HEK293 (cell line): ENCODE measurements at regions not wholly inside any gene's neighbourhood (a gene's known extent, or its start where the extent isn't known, plus 50 kb on each side); places are given as distances from the start of the nearest gene placed in this dataset.

Source experiments
- CTCF ChIP-seq: fragments of 450-650 bp; formaldehyde crosslinking; IDR thresholded peaks from 2 replicates; pipeline ENCODE4 v1.5.1; 2016; ENCODE audit warnings: missing biosample characterization, missing genetic modification characterization
- GLI4 ChIP-seq: fragments of 450-650 bp; formaldehyde crosslinking; IDR thresholded peaks from 2 replicates; pipeline ENCODE4 v1.5.1; 2016; ENCODE audit warnings: missing biosample characterization, missing genetic modification characterization
- HOXD13 ChIP-seq: sonication (generic); formaldehyde crosslinking; IDR thresholded peaks from 2 replicates; pipeline ENCODE4 v1.8.0; 2022; ENCODE audit warnings: missing genetic modification reagents, borderline replicate concordance
- KLF17 ChIP-seq: fragments of 450-650 bp; formaldehyde crosslinking; IDR thresholded peaks from 2 replicates; pipeline ENCODE4 v1.5.1; 2016; ENCODE audit warnings: missing biosample characterization, missing genetic modification characterization
- YY1 ChIP-seq: fragments of 450-650 bp; formaldehyde crosslinking; IDR thresholded peaks from 2 replicates; pipeline ENCODE4 v1.5.1; 2018; ENCODE audit warnings: missing biosample characterization, missing genetic modification characterization
- ZNF10 ChIP-seq: fragments of 450-650 bp; formaldehyde crosslinking; IDR thresholded peaks from 2 replicates; pipeline ENCODE4 v1.5.1; 2017; ENCODE audit warnings: missing biosample characterization, missing genetic modification characterization
- ZNF24 ChIP-seq: fragments of 450-650 bp; formaldehyde crosslinking; IDR thresholded peaks from 2 replicates; pipeline ENCODE4 v1.5.1; 2016; ENCODE audit warnings: missing biosample characterization, missing genetic modification characterization
- ZNF274 ChIP-seq, 2 experiments: fragments of 200-500 bp in 1 of 2; fragments of 450-650 bp in 1 of 2; sonication (Bioruptor generic) in 1 of 2; formaldehyde crosslinking in 1 of 2; IDR thresholded peaks; 2 replicates each; pipeline versions ENCODE4 v1.5.1 to v1.6.1; 2014 to 2016; ENCODE audit warnings: borderline replicate concordance in 1 of 2, inconsistent platforms in 1 of 2, low read length in 1 of 2, missing biosample characterization in 1 of 2, missing genetic modification characterization in 1 of 2
- ZNF280D ChIP-seq: fragments of 450-650 bp; formaldehyde crosslinking; IDR thresholded peaks from 2 replicates; pipeline ENCODE4 v1.5.1; 2016; ENCODE audit warnings: missing biosample characterization, missing genetic modification characterization
- ZNF449 ChIP-seq: fragments of 450-650 bp; formaldehyde crosslinking; IDR thresholded peaks from 2 replicates; pipeline ENCODE4 v1.5.1; 2017; ENCODE audit warnings: missing biosample characterization, mild to moderate bottlenecking, missing genetic modification characterization, moderate library complexity
- ZNF792 ChIP-seq: fragments of 450-650 bp; formaldehyde crosslinking; IDR thresholded peaks from 2 replicates; pipeline ENCODE4 v1.5.1; 2016; ENCODE audit warnings: missing biosample characterization, missing genetic modification characterization

- TF ChIP-seq KLF17 (no peak), CTCF (tag by site-specific recombination) (no peak), GLI4 (no peak), HOXD13 (CRISPR knock-in tag) (no peak), ZNF10 (tag by site-specific recombination) (no peak), ZNF24 (tag by site-specific recombination) (no peak), ZNF280D (tag by site-specific recombination) (no peak), ZNF274 (IDR thresholded peaks at IDR 0.05; ENCODE audit: low read length) (no peak), ZNF274 (tag by site-specific recombination; IDR thresholded peaks at IDR 0.05; ENCODE audit: borderline replicate concordance) (no peak), ZNF449 (no peak), ZNF792 (tag by site-specific recombination) (no peak), YY1 (no peak)
Measured at GRCh38 chr16:85978976-85979375, 80.0 kb downstream of the IRF8 start.
